GM18508 (cell line): ENCODE measurements at regions not wholly inside any gene's neighbourhood (a gene's known extent, or its start where the extent isn't known, plus 50 kb on each side); places are given as distances from the start of the nearest gene placed in this dataset.

Experiments used
- ATAC-seq: cut with Tn5 transposase; IDR thresholded peaks from one replicate; pipeline ENCODE4 v1.9.1; 2021; ENCODE audit warnings: moderate number of reproducible peaks; ENCODE audit not compliant: insufficient read depth, unreplicated experiment

- ATAC-seq = no peak
These were observed 121.0 kb upstream of the LRATD1 start for GRCh38 chr2:14511541-14511940.

DNA sequence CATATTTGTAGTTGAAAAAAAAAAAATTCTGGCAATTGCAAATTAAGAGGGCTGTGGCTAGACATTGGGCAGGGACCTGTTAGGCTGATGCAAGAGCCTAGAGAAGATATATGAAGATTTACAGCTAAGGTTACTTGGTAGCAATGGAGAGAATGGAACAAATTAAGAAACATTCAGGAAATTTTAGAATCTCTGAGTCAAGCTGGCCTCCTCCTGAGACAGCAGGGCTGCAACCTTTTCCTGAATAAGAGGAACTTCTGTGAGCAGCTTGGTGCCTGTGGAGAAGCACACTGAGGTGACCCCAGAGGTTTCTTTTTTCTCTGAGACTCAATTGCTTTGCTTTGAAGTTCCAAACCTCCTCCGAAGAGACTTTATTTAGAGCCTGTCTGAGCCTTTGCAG, 118.6 kb upstream of the LRATD1 start:
- no peak for ATAC-seq

GRCh38 chr2:14516844-14517243, 115.7 kb upstream of the LRATD1 start:
- ATAC-seq = no peak

DNA sequence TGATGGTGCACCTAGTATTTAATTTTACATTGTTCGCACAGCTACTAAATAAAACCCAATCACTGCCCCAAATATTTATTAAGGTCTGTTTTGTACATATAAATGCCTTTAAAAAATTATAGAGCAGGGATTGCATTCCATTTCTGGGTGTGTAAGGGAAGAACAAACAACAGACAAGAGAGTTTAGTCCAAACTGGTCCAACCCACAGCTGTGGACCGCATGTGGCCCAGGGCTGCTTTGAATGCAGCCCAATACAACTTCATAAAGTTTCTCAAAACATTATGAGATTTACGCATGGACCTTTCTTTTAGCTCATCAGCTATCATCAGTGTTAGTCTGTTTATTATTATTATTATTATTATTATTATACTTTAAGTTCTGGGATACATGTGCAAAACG, 114.8 kb upstream of the LRATD1 start:
- ATAC-seq = no peak

DNA sequence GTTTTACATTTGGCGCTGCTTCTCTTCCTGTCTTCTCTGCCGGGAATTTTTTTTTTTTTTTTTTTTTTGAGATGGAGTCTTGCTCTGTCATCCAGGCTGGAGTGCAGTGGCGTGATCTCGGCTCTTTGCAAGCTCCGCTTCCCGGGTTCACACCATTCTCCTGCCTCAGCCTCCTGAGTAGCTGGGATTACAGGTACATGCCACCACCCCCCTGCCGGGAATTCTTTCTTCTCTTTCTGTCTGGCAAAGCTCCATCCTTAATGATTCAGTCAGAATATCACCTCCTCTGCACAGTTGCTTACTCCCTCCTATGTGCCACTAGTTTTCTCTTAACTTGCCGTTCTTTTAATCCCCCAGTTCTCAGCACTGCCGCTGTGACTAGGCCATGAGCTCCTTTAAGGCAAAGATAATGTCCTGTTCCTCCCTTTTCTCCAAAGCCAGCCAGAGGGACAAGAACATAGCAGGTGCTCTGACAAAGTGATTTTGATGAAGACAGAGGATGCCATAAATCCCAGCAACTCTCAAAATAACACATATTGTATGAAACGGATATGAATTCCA, 112.1 kb upstream of the LRATD1 start:
- no peak for ATAC-seq

DNA sequence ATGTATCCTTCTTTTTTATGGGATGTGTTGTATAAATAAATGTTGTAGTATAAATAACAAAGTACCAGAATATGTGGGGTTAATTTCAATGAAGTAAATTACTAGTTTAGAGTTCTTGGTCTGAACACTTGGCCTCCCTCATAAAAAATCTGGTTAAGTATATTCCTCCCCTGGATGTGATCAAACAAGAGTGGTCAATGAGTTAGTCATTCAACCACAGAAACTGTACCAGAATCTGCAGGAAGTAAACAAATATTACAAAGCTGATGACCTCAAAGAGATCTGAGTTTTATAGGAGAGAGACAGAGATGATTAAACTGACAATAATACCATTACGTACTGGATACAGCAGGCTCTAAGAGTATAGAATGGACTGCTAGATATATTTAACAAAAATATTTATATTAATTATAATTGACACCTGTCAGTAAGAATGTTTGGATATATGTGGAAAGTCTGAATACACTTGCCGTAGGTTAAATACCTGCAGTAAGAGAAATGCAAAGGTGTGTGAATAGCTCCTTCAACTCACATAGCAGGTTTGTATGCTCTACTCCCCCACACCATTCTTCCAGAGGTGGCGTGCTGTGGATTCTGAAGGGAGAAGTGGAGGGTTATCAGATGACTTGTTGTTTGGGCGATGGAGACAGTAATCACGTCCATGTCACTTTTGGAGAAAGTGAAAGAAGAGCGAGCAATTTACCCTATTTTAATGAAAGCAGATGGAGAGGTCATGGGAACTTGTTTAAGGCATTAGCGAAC, 108.3 kb upstream of the LRATD1 start:
- no peak for ATAC-seq

DNA sequence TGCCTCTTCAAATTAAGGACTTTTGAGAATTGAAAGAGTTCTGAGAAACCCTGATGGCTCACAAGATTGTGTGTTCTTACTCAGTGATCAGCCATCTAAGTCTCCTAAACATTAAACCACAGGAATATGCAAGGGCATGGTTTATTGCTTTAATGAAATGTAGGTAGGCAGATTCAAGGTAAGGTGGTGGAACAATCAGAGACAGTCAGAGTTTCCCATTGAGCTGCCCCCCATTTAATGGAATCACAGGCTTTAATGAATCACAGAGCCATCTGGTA, 107.8 kb upstream of the LRATD1 start:
- ATAC-seq = no peak

- ATAC-seq = no peak
These were observed 102.0 kb upstream of the LRATD1 start for GRCh38 chr2:14530506-14530905.

GRCh38 chr2:14533131-14533757, 99.3 kb upstream of the LRATD1 start:
- no peak for ATAC-seq

DNA sequence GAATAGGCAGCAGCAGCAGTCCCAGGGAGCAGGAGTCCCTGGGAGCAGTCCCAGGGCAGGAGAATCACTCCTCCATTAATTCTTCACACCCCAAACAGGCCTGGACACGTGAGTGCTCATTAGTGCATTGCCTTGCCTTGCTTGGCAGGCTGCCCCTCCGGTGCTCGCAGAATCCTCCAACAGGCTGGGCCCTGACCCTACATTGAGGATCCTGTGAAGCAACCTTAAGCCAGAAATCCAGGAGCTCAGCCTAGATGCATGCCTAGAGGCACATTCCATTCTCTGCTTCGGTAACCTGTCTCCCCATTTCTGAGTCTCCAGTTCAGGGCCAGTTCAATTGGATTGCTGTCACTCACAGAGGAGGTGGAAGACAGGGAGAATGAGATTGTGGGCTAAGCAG, 97.4 kb upstream of the LRATD1 start:
- ATAC-seq = no peak

GRCh38 chr2:14536976-14537375, 95.5 kb upstream of the LRATD1 start:
- ATAC-seq = no peak

- no peak for ATAC-seq
These were observed 92.5 kb upstream of the LRATD1 start for GRCh38 chr2:14540015-14540414.

DNA sequence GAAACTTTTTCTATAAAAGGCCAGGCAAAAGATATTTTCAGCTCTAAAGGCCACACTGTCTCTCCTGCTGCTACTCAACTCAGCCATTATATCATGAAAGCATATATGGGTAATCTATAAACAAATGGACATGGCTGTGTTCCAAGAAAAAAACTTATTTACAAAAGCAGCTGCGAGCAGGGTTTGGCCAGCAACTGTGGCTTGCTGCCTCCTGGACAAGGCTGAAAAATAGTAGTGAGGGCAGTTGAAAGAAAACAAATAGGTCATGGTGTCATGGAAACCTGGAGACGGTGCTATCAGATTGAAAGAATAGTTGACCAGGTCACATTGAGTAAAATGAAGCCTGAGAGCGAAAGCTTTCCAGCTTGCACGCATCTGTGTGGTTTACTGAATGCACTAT, 89.2 kb upstream of the LRATD1 start:
- ATAC-seq = no peak

DNA sequence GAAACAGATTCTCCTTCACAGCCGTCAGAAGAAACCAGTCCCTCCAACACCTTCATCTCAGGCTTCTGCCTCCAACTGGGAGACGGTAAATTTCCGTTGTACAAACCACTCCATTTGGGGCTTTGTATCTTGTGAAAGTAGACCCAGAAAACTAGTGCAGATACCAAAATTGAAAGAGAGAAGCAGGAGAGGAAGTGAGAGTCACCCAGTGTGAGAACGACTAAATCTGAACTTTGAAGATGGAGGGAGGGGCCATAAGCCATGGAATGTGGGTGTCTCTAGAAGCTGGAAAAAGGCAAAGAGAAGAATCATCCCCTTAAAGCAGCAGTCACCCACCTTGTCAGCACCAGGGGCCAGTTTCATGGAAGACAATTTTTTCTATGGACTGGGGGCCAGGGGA, 88.3 kb upstream of the LRATD1 start:
- no peak for ATAC-seq

GRCh38 chr2:14547830-14548229, 84.7 kb upstream of the LRATD1 start:
- ATAC-seq = no peak

- ATAC-seq = no peak
These were observed 81.9 kb upstream of the LRATD1 start for GRCh38 chr2:14550658-14551057.

DNA sequence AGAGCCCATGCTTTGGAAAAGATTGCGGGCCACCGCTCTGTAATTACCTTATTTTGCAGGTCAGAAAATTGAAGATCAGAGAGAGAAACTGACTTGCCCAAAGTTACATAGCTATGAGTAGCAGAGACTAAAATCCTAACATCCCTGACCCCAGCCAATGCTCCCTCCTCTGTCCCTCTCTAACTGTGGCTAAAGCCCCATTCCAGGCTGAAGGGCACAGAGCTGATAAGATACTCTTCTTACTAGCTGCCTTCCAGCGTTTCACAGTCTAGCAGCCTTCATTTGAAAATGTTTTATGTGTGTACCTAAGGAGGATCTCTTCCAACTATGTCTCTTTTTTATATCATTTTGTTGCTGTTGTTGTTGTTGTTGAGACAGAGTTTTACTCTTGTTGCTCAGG, 81.4 kb upstream of the LRATD1 start:
- no peak for ATAC-seq

- ATAC-seq = no peak
These were observed 80.2 kb upstream of the LRATD1 start for GRCh38 chr2:14552286-14552685.

DNA sequence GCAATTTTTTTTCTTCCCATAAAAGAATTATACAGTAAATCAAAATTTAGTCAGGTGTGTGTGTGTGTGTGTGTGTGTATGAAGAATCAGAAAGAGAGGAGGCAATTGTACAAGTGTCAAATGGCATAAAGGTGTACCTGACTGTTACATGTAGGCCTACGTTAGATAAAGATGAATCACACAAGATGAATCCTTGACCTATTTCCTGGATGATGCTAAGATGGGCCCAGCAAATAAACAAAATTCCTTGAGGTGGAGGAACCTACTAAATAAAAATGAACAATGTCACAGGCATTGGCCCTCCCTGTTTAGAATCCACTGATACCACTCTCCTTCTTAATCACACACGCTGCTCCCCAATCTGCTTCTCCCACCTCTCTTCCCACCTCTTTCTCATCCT, 79.7 kb upstream of the LRATD1 start:
- ATAC-seq = no peak

- ATAC-seq = no peak
These were observed 77.5 kb upstream of the LRATD1 start for GRCh38 chr2:14554849-14555545.

DNA sequence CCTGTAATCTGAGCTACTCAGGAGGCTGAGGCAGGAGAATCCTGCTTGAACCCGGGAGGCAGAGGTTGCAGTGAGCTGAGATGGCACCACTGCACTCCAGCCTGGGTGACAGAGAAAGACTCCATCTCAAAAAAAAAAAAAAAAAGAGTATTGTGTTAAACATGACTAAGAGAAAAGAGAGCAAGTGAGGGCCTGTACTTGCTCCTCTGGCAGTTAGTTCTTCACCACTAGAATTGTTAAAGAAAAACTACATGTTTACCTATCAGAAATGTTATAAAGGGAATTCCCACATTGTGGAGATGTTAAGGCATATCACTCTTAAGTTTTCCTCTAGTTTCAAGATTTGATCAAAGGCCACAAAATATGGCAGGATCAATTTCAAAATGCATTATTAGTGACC, 75.4 kb upstream of the LRATD1 start:
- no peak for ATAC-seq

DNA sequence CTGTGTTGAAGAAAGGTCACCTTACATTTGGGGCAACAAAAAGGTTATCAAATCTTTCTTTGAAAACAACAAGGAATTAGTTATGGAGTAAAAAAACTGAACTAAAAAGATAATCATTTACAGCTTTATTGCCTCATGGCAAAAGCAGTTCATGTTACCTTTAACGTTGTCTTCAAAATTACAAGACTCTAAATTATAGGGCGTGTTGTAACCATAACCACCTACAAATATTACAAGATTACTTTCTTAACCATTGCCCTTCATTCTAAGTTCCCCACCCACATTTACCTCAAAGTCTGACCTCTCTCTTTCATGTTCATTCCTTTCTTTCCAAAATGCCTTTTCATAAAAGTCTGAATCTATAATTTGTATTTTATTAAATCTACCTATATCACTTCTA, 74.6 kb upstream of the LRATD1 start:
- no peak for ATAC-seq
